OCI-LY7 (cell line): ENCODE measurements at regions not wholly inside any gene's neighbourhood (a gene's known extent, or its start where the extent isn't known, plus 50 kb on each side); places are given as distances from the start of the nearest gene placed in this dataset.

ENCODE experiments used
- BruUV-seq: library from RNA; stranded (reverse); fragments of 400-500 nt; replicated peaks from 2 replicates; lab custom pipeline; 2021; lab: Mats Ljungman, UMichigan
- CTCF ChIA-PET: fragments of 300-600 bp; sonication (Branson Sonifier 250); formaldehyde crosslinking; loops from one replicate; lab custom pipeline; 2022; ENCODE audit warnings: antibody characterized with exemption; ENCODE audit not compliant: unreplicated experiment; lab: Charles Lee
- POLR2A ChIA-PET: fragments of 300-600 bp; sonication (Branson Sonifier 250); formaldehyde crosslinking; loops from one replicate; lab custom pipeline; 2022; ENCODE audit warnings: antibody characterized with exemption; lab: Charles Lee
- DNase-seq: peaks from one replicate; pipeline ENCODE4 v3.0.0-alpha.2; 2015; ENCODE audit warnings: low spot score
- H2AFZ ChIP-seq: fragments of 200-600 bp; sonication (generic), shearing (Covaris generic); 2 replicates; pipeline ENCODE4 v1.6.1; 2014; ENCODE audit warnings: mild to moderate bottlenecking, antibody characterized with exemption, low read length, moderate library complexity
- H3K27ac ChIP-seq: fragments of 200-600 bp; sonication (generic); 2 replicates; pipeline ENCODE4 v1.5.1; 2014; ENCODE audit warnings: mixed run types, low read depth, mild to moderate bottlenecking, moderate library complexity, low read length, inconsistent platforms; ENCODE audit not compliant: poor library complexity, severe bottlenecking
- H3K36me3 ChIP-seq: fragments of 200-600 bp; sonication (generic); 2 replicates; pipeline ENCODE4 v1.6.1; 2014; ENCODE audit warnings: mild to moderate bottlenecking, antibody characterized with exemption, low read length, moderate library complexity, mixed read lengths; ENCODE audit not compliant: insufficient read depth
- H3K4me1 ChIP-seq: fragments of 200-600 bp; sonication (generic); 2 replicates; pipeline ENCODE4 v1.5.1; 2014; ENCODE audit warnings: mild to moderate bottlenecking, low read length; ENCODE audit not compliant: insufficient read depth, poor library complexity, severe bottlenecking
- H3K4me2 ChIP-seq: fragments of 200-600 bp; sonication (generic); 2 replicates; pipeline ENCODE4 v1.6.1; 2014; ENCODE audit warnings: mild to moderate bottlenecking, low read length
- H3K4me3 ChIP-seq: fragments of 200-600 bp; sonication (generic); 2 replicates; pipeline ENCODE4 v1.5.1; 2014; ENCODE audit warnings: mild to moderate bottlenecking, low read depth, low read length; ENCODE audit not compliant: poor library complexity, severe bottlenecking
- H3K79me2 ChIP-seq: fragments of 200-600 bp; sonication (generic); 2 replicates; pipeline ENCODE4 v1.6.1; 2016; ENCODE audit warnings: low read depth, mild to moderate bottlenecking, low read length, moderate library complexity, mixed read lengths; ENCODE audit not compliant: insufficient read depth
- H3K9me2 ChIP-seq: fragments of 200-600 bp; sonication (generic); 2 replicates; pipeline ENCODE4 v1.6.1; 2016; ENCODE audit warnings: mild to moderate bottlenecking, low read length, mixed read lengths; ENCODE audit not compliant: insufficient read depth
- H3K9me3 ChIP-seq: fragments of 200-600 bp; sonication (generic); 2 replicates; pipeline ENCODE4 v1.6.1; 2014; ENCODE audit warnings: mild to moderate bottlenecking, mixed run types, low read length, mixed read lengths
- H4K20me1 ChIP-seq: fragments of 200-600 bp; sonication (generic); 2 replicates; pipeline ENCODE4 v1.6.1; 2014; ENCODE audit warnings: mild to moderate bottlenecking, antibody characterized with exemption, low read length, moderate library complexity, mixed read lengths; ENCODE audit not compliant: insufficient read depth
- EZH2phosphoT487 ChIP-seq: fragments of 200-600 bp; sonication (generic); IDR thresholded peaks from 2 replicates; pipeline ENCODE4 v1.6.1; 2018; ENCODE audit warnings: low read depth, borderline replicate concordance, mild to moderate bottlenecking, mixed run types, antibody characterized with exemption, low read length, moderate library complexity, mixed read lengths
- intact Hi-C: fragments of 100-400 bp; cut with micrococcal nuclease; formaldehyde crosslinking; loops from one replicate; pipeline ENCODE4 v1.10.0; 2022; ENCODE audit not compliant: unreplicated experiment
- TF ChIP-seq, protein P1 (sequence below): fragments of 200-600 bp; sonication (generic); conservative IDR thresholded peaks from 2 replicates; pipeline ENCODE4 v1.5.1; 2014; ENCODE audit warnings: mild to moderate bottlenecking, antibody characterized with exemption, low read length, moderate library complexity, mixed read lengths

- H4K20me1 ChIP-seq, result no peaks in the 10 kb centered on the region
- BruUV-seq, result no TSS peak
- H3K36me3 ChIP-seq, result no peaks in the 10 kb centered on the region
- no peak overlapping the region for H3K4me3 ChIP-seq
- DNase-seq, result no peak
- intact Hi-C loops, result no loop called here
- no peaks in the 10 kb centered on the region for H3K4me1 ChIP-seq
- CTCF ChIA-PET, result no interaction called here
- H3K9me3 ChIP-seq, result no peaks in the 10 kb centered on the region
- POLR2A ChIA-PET, result no interaction called here
- TF ChIP-seq EZH2phosphoT487, result no peak
- TF ChIP-seq, protein P1, sequence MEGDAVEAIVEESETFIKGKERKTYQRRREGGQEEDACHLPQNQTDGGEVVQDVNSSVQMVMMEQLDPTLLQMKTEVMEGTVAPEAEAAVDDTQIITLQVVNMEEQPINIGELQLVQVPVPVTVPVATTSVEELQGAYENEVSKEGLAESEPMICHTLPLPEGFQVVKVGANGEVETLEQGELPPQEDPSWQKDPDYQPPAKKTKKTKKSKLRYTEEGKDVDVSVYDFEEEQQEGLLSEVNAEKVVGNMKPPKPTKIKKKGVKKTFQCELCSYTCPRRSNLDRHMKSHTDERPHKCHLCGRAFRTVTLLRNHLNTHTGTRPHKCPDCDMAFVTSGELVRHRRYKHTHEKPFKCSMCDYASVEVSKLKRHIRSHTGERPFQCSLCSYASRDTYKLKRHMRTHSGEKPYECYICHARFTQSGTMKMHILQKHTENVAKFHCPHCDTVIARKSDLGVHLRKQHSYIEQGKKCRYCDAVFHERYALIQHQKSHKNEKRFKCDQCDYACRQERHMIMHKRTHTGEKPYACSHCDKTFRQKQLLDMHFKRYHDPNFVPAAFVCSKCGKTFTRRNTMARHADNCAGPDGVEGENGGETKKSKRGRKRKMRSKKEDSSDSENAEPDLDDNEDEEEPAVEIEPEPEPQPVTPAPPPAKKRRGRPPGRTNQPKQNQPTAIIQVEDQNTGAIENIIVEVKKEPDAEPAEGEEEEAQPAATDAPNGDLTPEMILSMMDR, result no peak
- no peaks in the 10 kb centered on the region for H3K79me2 ChIP-seq
- H2AFZ ChIP-seq, result no peak overlapping the region
- H3K9me2 ChIP-seq, result no peaks in the 10 kb centered on the region
- H3K4me2 ChIP-seq, result no peak overlapping the region
- no peak overlapping the region for H3K27ac ChIP-seq
These were observed 55.2 kb upstream of the PALMD start for GRCh38 chr1:99590578-99591209.

GRCh38 chr1:99591886-99592285 lies 54.0 kb upstream of the PALMD start:
- intact Hi-C loops, result no loop called here
- POLR2A ChIA-PET, result interaction anchor here (0.6 kb wide), 1 partner anchor 1132 kb away, joined by 3 read pairs; no protein-coding TSS in a partner anchor
- DNase-seq, result no peak
- no TSS peak for BruUV-seq
- Histone ChIP-seq H3K4me3 (no peak overlapping the region), H2AFZ (no peak overlapping the region), H3K9me3 (no peaks in the 10 kb centered on the region), H3K4me2 (no peak overlapping the region), H3K27ac (no peak overlapping the region), H3K36me3 (no peaks in the 10 kb centered on the region), H3K79me2 (no peaks in the 10 kb centered on the region), H4K20me1 (no peaks in the 10 kb centered on the region), H3K4me1 (no peaks in the 10 kb centered on the region), H3K9me2 (no peaks in the 10 kb centered on the region)
- CTCF ChIA-PET, result no interaction called here
- TF ChIP-seq, protein P1, result no peak
- no peak for TF ChIP-seq EZH2phosphoT487

- Histone ChIP-seq H3K4me2 (no peak overlapping the region), H3K4me3 (no peak overlapping the region), H4K20me1 (no peaks in the 10 kb centered on the region), H3K36me3 (no peaks in the 10 kb centered on the region), H3K9me3 (no peaks in the 10 kb centered on the region), H2AFZ (no peak overlapping the region), H3K79me2 (no peaks in the 10 kb centered on the region), H3K9me2 (no peaks in the 10 kb centered on the region), H3K4me1 (no peaks in the 10 kb centered on the region), H3K27ac (no peak overlapping the region)
- ChIA-PET POLR2A (no interaction called here), CTCF (no interaction called here)
- no peak for TF ChIP-seq EZH2phosphoT487
- TF ChIP-seq, protein P1, result no peak
- no peak for DNase-seq
- no TSS peak for BruUV-seq
- intact Hi-C loops, result no loop called here
These were observed 51.7 kb upstream of the PALMD start for GRCh38 chr1:99594205-99594604.
